ENCODE measurements at regions not wholly inside any gene's neighbourhood (a gene's known extent, or its start where the extent isn't known, plus 50 kb on each side); places are given as distances from the start of the nearest gene placed in this dataset.

DNA sequence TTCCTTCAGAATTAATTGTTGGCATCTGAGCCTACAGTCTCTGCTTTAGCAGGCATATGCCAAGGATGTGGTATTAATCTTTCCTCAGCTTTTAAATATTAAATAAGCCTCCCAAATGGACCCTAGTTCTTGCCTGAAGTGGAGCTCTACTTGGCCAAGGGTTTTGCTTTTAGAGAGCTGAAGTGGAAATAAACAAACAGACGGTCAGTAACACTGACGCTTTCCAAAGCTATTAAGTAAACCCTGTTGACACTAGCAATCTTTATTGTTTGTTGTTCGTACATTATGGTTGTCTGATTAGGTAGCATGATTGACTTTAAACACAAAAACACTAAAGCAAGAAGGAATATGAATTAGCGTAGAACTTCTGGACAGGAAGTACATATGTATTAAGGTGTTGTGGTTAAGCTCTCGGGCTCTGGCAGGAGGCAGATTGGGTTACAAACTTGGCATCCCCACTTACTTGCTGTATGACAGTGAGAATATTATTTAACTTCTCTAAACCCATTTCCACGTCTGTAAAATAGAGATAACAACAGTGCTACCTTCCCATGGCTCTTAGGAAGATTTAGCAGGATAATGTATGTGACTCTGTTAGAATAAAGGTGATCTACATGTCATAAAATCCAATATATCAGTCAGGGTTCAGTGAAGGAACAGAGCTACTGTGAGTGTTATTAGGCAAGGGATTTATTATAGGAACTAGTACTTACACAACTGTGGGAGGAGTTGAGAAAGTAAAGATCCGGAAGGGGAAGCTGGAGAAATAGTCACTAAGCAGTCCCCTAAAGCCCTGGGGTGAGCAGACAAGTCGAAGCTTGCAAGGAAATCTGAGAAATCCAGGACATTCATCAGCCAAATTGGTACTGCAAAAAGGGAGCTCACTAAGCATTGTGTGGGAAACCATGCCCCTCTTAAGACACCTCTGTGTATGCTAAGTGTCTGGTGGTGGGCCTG, 92.2 kb upstream of the ATF7IP start:
- no peaks in the 10 kb centered on the region for H3K9me3 Mint-ChIP-seq (ENCODE audit: insufficient read depth)
- H3K27ac Mint-ChIP-seq = no peak overlapping the region
- DNase-seq = no peak
- CTCF ChIA-PET = interaction anchor here (0.9 to 2.6 kb wide), 6 partner anchors 9 to 181 kb away, joined by 3 to 8 read pairs (median 4); partner anchors contain the start of gene ATF7IP
- ATAC-seq = no peak
- peaks cover 2% of the 10 kb centered on the region for H3K36me3 Mint-ChIP-seq (ENCODE audit: low read depth)
- peaks cover 26% of the 10 kb centered on the region for H3K4me1 Mint-ChIP-seq (ENCODE audit: low read depth)
- no peaks in the 10 kb centered on the region for H3K27me3 Mint-ChIP-seq (ENCODE audit: low read depth)
- POLR2A ChIA-PET = interaction anchor here (1.4 kb wide), 1 partner anchor 15 kb away, joined by 3 read pairs; no protein-coding TSS in a partner anchor
- H3K4me3 Mint-ChIP-seq = no peak overlapping the region

DNA sequence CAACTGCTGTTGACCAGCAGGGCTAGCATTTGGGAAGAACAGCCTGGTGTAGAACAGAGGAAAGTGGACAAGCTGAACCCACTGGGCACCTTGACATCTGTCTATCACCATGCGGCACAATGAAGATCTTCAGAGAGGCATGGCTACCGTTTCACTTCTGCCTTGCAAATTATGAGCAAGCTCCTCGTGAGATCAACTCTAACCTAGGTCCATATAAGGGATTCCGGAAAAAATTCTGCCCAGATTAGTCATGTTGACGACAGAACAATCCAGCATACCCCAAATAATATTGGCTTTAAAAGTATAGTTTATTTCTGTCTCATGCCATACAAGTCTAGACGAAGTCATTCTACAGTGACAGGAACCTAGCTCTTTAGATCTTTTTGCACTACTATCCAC, 91.6 kb upstream of the ATF7IP start:
- ATAC-seq (no peak), DNase-seq (no peak)
- H3K4me1 Mint-ChIP-seq (ENCODE audit: low read depth) = peaks cover 26% of the 10 kb centered on the region
- ChIA-PET POLR2A (interaction anchor here (1.4 kb wide), 1 partner anchor 16 kb away, joined by 3 read pairs; no protein-coding TSS in a partner anchor), CTCF (interaction anchor here (0.9 to 2.6 kb wide), 5 partner anchors 9 to 180 kb away, joined by 3 to 8 read pairs (median 4); partner anchors contain the start of gene ATF7IP)
- H3K27ac Mint-ChIP-seq = no peak overlapping the region
- no peak overlapping the region for H3K4me3 Mint-ChIP-seq
- H3K36me3 Mint-ChIP-seq (ENCODE audit: low read depth) = peaks cover 2% of the 10 kb centered on the region
- no peaks in the 10 kb centered on the region for H3K27me3 Mint-ChIP-seq (ENCODE audit: low read depth)
- H3K9me3 Mint-ChIP-seq (ENCODE audit: insufficient read depth) = no peaks in the 10 kb centered on the region

DNA sequence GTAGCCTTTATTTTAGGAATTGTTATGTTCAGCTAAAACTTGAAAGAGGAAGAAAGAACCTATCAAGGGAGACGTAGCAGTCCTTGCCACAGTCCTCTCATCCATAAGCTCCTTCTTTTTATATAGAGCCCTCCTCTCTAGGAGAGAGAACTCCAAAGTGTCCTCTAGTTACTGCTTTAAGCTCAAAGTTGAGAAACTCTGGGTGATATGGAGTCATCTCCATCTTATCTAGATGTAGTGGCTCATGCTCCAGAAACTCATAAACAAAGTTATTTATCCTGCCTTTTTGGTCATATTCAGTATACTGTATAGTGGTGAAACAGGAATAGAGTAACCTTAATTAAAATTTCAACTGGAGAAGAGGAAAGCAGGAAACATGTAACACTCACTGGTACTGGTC, 90.4 kb upstream of the ATF7IP start:
- ChIA-PET POLR2A (interaction anchor here (0.5 to 1.4 kb wide), 2 partner anchors 90 to 102 kb away, joined by 3 to 4 read pairs; partner anchors contain the start of gene ATF7IP), CTCF (no interaction called here)
- Mint-ChIP-seq H3K27me3 (ENCODE audit: low read depth) (no peaks in the 10 kb centered on the region), H3K9me3 (ENCODE audit: insufficient read depth) (peaks cover 4% of the 10 kb centered on the region), H3K4me3 (no peak overlapping the region), H3K27ac (no peak overlapping the region), H3K36me3 (ENCODE audit: low read depth) (peaks cover 2% of the 10 kb centered on the region), H3K4me1 (ENCODE audit: low read depth) (peaks cover 26% of the 10 kb centered on the region)
- DNase-seq (no peak), ATAC-seq (no peak)

DNA sequence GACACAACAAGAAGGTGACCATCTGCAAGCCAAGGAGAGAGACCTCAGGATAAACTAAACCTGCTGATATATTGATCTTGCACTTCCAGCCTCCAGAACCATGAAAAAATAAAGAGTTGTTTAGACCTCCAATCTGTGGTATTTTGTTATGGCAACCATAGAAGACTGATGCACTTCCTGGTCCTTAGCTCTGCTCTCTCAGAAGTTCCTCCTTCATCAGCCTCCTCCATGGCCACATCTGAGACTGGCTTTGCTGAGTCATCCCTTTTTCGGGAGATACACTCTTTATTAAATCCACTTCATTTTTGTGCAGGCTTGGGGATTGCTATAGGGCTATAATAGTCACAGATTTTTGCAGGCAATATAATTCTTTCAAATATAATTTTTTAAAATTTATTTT, 89.6 kb upstream of the ATF7IP start:
- H3K4me1 Mint-ChIP-seq (ENCODE audit: low read depth) = peaks cover 26% of the 10 kb centered on the region
- no peaks in the 10 kb centered on the region for H3K27me3 Mint-ChIP-seq (ENCODE audit: low read depth)
- H3K36me3 Mint-ChIP-seq (ENCODE audit: low read depth) = peaks cover 2% of the 10 kb centered on the region
- peak; percentile 76 for ATAC-seq
- ChIA-PET CTCF (no interaction called here), POLR2A (interaction anchor here (1.4 kb wide), 1 partner anchor 89 kb away, joined by 4 read pairs; the partner anchor contains the start of gene ATF7IP)
- H3K4me3 Mint-ChIP-seq = no peak overlapping the region
- peak overlapping the region; percentile 41 for H3K27ac Mint-ChIP-seq
- peaks cover 4% of the 10 kb centered on the region for H3K9me3 Mint-ChIP-seq (ENCODE audit: insufficient read depth)
- DNase-seq = peak; percentile 31

DNA sequence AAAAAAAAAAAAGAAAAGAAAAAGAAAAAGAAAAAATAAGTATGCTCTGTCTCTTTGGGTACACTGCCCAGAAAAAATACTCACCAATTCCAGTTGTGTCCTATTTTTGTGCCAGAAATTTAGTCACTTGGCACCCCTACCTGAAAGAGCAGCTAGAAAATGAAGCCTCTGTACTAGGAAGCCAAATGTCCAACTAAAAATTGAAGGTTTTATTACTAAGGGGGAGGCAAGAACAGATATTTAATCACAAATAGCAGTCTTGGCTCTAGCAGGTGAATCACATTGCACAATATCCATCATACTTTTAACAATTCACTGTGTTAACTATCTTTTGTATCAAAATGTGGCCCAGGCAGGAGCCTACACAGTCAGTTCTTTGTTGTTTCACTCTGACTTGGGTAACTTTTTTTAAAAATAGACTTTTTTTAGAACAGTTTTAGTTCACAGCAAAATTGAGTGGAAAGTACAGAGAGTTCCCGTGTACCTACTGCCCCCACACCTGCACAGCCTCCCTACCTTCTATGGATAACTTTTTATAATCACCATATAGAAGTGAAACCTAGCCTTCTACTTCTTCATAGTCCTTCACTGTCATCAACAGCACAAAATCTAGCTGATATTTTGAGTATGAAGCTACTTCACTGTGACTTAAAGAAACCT, 87.1 kb upstream of the ATF7IP start:
- H3K4me1 Mint-ChIP-seq (ENCODE audit: low read depth) = peaks cover 19% of the 10 kb centered on the region
- H3K27ac Mint-ChIP-seq = no peak overlapping the region
- no peaks in the 10 kb centered on the region for H3K27me3 Mint-ChIP-seq (ENCODE audit: low read depth)
- H3K4me3 Mint-ChIP-seq = no peak overlapping the region
- DNase-seq (no peak), ATAC-seq (no peak)
- peaks cover 9% of the 10 kb centered on the region for H3K9me3 Mint-ChIP-seq (ENCODE audit: insufficient read depth)
- ChIA-PET POLR2A (interaction anchor here (0.6 to 1.1 kb wide), 2 partner anchors 87 to 955 kb away, joined by 3 to 6 read pairs; partner anchors contain the start of gene ATF7IP), CTCF (interaction anchor here (1.0 kb wide), 1 partner anchor 23 kb away, joined by 4 read pairs; no protein-coding TSS in a partner anchor)
- H3K36me3 Mint-ChIP-seq (ENCODE audit: low read depth) = peaks cover 2% of the 10 kb centered on the region

DNA sequence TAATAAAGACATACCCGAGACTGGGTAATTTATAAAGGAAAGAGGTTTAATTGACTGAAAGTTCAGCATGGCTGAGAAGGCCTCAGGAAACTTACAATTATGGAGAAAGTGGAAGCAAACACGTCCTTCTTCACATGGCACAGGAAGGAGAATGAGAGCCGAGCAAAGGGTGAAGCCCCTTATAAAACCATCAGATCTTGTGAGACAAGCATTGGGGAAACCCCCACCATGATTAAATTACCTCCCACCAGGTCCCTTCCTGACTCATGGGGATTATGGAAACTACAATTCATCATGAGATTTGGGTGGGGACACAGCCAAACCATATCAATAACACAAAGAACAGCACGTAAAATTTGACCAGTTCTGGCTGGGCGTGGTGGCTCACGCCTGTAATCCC, 85.6 kb upstream of the ATF7IP start:
- ATAC-seq (no peak), DNase-seq (no peak)
- Mint-ChIP-seq H3K27ac (no peak overlapping the region), H3K36me3 (ENCODE audit: low read depth) (no peaks in the 10 kb centered on the region), H3K4me1 (ENCODE audit: low read depth) (peaks cover 18% of the 10 kb centered on the region), H3K27me3 (ENCODE audit: low read depth) (no peaks in the 10 kb centered on the region), H3K4me3 (no peak overlapping the region), H3K9me3 (ENCODE audit: insufficient read depth) (peaks cover 9% of the 10 kb centered on the region)
- ChIA-PET POLR2A (no interaction called here), CTCF (interaction anchor here (1.0 kb wide), 1 partner anchor 10 kb away, joined by 3 read pairs; no protein-coding TSS in a partner anchor)

DNA sequence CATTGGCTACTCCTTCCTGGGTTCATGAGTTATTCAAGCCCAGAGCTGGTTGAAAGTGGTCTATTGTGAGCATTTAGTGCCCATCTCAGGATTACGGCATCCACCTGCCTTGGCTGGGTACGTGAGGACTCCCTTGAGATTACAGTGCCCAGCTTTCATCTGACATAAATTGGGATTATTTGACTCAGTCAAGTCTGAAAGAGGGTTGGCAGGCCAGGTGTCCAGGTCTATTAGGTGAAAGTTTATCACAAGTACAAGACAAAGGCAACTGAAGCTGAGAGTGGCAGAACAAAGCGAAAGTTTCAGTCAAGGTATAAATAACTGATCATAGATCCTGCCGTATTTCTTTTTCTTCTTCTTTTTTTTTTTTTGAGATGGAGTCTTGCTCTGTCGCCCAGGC, 84.6 kb upstream of the ATF7IP start:
- POLR2A ChIA-PET = no interaction called here

GRCh38 chr12:14281539-14281938, 83.9 kb upstream of the ATF7IP start:
- Mint-ChIP-seq H3K27ac (no peak overlapping the region), H3K4me3 (no peak overlapping the region), H3K27me3 (ENCODE audit: low read depth) (no peaks in the 10 kb centered on the region), H3K9me3 (ENCODE audit: insufficient read depth) (peaks cover 9% of the 10 kb centered on the region), H3K4me1 (ENCODE audit: low read depth) (peaks cover 9% of the 10 kb centered on the region), H3K36me3 (ENCODE audit: low read depth) (no peaks in the 10 kb centered on the region)
- POLR2A ChIA-PET = no interaction called here
- ATAC-seq (no peak), DNase-seq (no peak)
- CTCF ChIA-PET = interaction anchor here (1.1 to 1.3 kb wide), 2 partner anchors 12 to 19 kb away, joined by 3 read pairs; no protein-coding TSS in a partner anchor

More for the DNA sequence above, 84.6 kb upstream of the ATF7IP start:
- no peak overlapping the region for H3K27ac Mint-ChIP-seq
- no peaks in the 10 kb centered on the region for H3K36me3 Mint-ChIP-seq (ENCODE audit: low read depth)
- no peak overlapping the region for H3K4me3 Mint-ChIP-seq
- no peak for DNase-seq
- no peak for ATAC-seq
- peaks cover 11% of the 10 kb centered on the region for H3K4me1 Mint-ChIP-seq (ENCODE audit: low read depth)
- no peaks in the 10 kb centered on the region for H3K27me3 Mint-ChIP-seq (ENCODE audit: low read depth)
- H3K9me3 Mint-ChIP-seq (ENCODE audit: insufficient read depth) = peaks cover 9% of the 10 kb centered on the region
- CTCF ChIA-PET = interaction anchor here (1.0 to 1.3 kb wide), 2 partner anchors 9 to 12 kb away, joined by 3 read pairs; no protein-coding TSS in a partner anchor

GRCh38 chr12:14283489-14284144, 81.9 kb upstream of the ATF7IP start:
- no peak for DNase-seq
- no peaks in the 10 kb centered on the region for H3K4me1 Mint-ChIP-seq (ENCODE audit: low read depth)
- POLR2A ChIA-PET = no interaction called here
- no peak for ATAC-seq
- peaks cover 9% of the 10 kb centered on the region for H3K9me3 Mint-ChIP-seq (ENCODE audit: insufficient read depth)
- no peaks in the 10 kb centered on the region for H3K36me3 Mint-ChIP-seq (ENCODE audit: low read depth)
- CTCF ChIA-PET = no interaction called here
- no peak overlapping the region for H3K27ac Mint-ChIP-seq
- no peak overlapping the region for H3K4me3 Mint-ChIP-seq
- no peaks in the 10 kb centered on the region for H3K27me3 Mint-ChIP-seq (ENCODE audit: low read depth)

GRCh38 chr12:14284184-14284722, 81.2 kb upstream of the ATF7IP start:
- Mint-ChIP-seq H3K9me3 (ENCODE audit: insufficient read depth) (peaks cover 9% of the 10 kb centered on the region), H3K4me1 (ENCODE audit: low read depth) (no peaks in the 10 kb centered on the region), H3K27ac (no peak overlapping the region), H3K27me3 (ENCODE audit: low read depth) (no peaks in the 10 kb centered on the region), H3K4me3 (no peak overlapping the region), H3K36me3 (ENCODE audit: low read depth) (no peaks in the 10 kb centered on the region)
- DNase-seq (no peak), ATAC-seq (no peak)
- ChIA-PET POLR2A (no interaction called here), CTCF (no interaction called here)

DNA sequence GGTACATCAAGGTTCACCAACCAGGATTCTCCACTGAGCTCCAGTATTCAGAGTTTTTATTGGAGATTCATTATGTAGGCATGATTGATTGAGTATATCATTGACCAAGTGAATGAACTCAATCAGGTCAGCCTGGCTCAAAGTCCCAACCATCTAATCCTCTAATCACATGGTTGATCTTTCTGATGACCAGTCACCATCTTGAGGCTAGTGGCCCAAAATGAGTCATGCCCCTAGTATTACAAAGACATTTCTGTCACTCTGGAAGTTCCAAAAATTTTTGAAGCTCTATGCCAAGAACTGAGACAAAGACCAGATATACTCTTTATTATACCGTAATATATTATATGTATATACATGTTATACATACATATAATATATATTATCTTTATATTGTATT, 75.9 kb upstream of the ATF7IP start:
- ATAC-seq (no peak), DNase-seq (no peak)

More for the DNA sequence above, 75.9 kb upstream of the ATF7IP start:
- H3K27ac Mint-ChIP-seq = no peak overlapping the region
- H3K4me1 Mint-ChIP-seq (ENCODE audit: low read depth) = peaks cover 6% of the 10 kb centered on the region
- peaks cover 2% of the 10 kb centered on the region for H3K36me3 Mint-ChIP-seq (ENCODE audit: low read depth)
- CTCF ChIA-PET = interaction anchor here (1.0 to 1.2 kb wide), 2 partner anchors 9 to 76 kb away, joined by 3 read pairs; partner anchors contain the start of gene ATF7IP
- POLR2A ChIA-PET = no interaction called here
- no peak overlapping the region for H3K4me3 Mint-ChIP-seq
- H3K27me3 Mint-ChIP-seq (ENCODE audit: low read depth) = no peaks in the 10 kb centered on the region
- H3K9me3 Mint-ChIP-seq (ENCODE audit: insufficient read depth) = no peaks in the 10 kb centered on the region

Measured in activated CD8-positive, alpha-beta T cell treated with anti-CD3 and anti-CD28 coated beads, Interleukin-2, amount 10 ng/mL, durations not matched to agents 7 days and 5 days (primary cell).